Kidney (tissue), 13 donors: ENCODE measurements at regions not wholly inside any gene's neighbourhood (a gene's known extent, or its start where the extent isn't known, plus 50 kb on each side); places are given as distances from the start of the nearest gene placed in this dataset.
A peak's percentile ranks its signal among the peaks of the same experiment; 100 is the strongest.

Source experiments
- DNase-seq, 5 donors: peaks; one replicate each; pipeline ENCODE4 v3.0.0-alpha.2; 2013 to 2020
- FAIRE-seq: peaks from 2 replicates; lab custom pipeline; 2012; peaks lifted over from hg19 to GRCh38; lab: Jason Lieb, UNC
- H3K27ac ChIP-seq, 2 donors: one replicate each; pipeline ENCODE4 v1.7.0; 2013; ENCODE audit warnings: low read depth in 2 of 2, low read length in 2 of 2, inconsistent platforms in 1 of 2
- H3K27me3 ChIP-seq: one replicate; pipeline ENCODE4 v1.7.1; 2013; ENCODE audit warnings: low read length, inconsistent platforms; ENCODE audit not compliant: control insufficient read depth, insufficient read depth
- H3K36me3 ChIP-seq, 3 donors: one replicate each; pipeline versions ENCODE4 v1.7.0 to v1.7.1; 2013; ENCODE audit warnings: low read length in 3 of 3, control low read depth in 1 of 3, inconsistent platforms in 1 of 3; ENCODE audit not compliant: insufficient read depth in 3 of 3, control insufficient read depth in 2 of 3
- H3K4me1 ChIP-seq, 3 donors: one replicate each; pipeline versions ENCODE4 v1.7.0 to v1.7.1; 2013; ENCODE audit warnings: low read length in 3 of 3, inconsistent platforms in 1 of 3, low read depth in 1 of 3; ENCODE audit not compliant: control insufficient read depth in 2 of 3, insufficient read depth in 2 of 3
- H3K4me3 ChIP-seq, 3 donors: one replicate each; pipeline versions ENCODE4 v1.7.0 to v1.8.1; 2013; ENCODE audit warnings: low read length in 3 of 3, control low read depth in 1 of 3, inconsistent platforms in 1 of 3
- H3K9ac ChIP-seq, 3 donors: one replicate each; pipeline versions ENCODE4 v1.7.0 to v1.7.1; 2013; ENCODE audit warnings: low read length in 3 of 3, control low read depth in 1 of 3, inconsistent platforms in 1 of 3
- H3K9me3 ChIP-seq, 3 donors: one replicate each; pipeline versions ENCODE4 v1.7.0 to v1.7.1; 2013; ENCODE audit warnings: low read length in 3 of 3, control low read depth in 1 of 3, inconsistent platforms in 1 of 3; ENCODE audit not compliant: control insufficient read depth in 2 of 3, insufficient read depth in 1 of 3
- CTCF ChIP-seq: IDR thresholded peaks from 3 replicates; pipeline ENCODE4 v1.5.1; 2012; ENCODE audit warnings: mild to moderate bottlenecking, moderate library complexity, borderline replicate concordance; ENCODE audit not compliant: insufficient read depth; ENCODE audit errors: extremely low read depth
- intact Hi-C: fragments of 100-400 bp; cut with DNase I; formaldehyde crosslinking; loops from one replicate; pipeline ENCODE4 v1.11.1; 2022
- donor health status: control.
- donor health status: control.
- donor health status: control.
- donor health status: control.
- donor health status: control.
- donor health status: DM: yes; HTN: yes; CAD: no.
- donor health status: Normal renal cell carcinoma (clear cell type).

- DNase-seq: peak in 3 of 5 donors; percentile 50 to 70 (median 61)
- no peak overlapping the region for H3K9ac ChIP-seq
Measured at GRCh38 chr20:24048024-24048611, 59.5 kb upstream of the GGTLC1 start.

GRCh38 chr20:24046888-24047287 lies 58.3 kb upstream of the GGTLC1 start:
- no peak for TF ChIP-seq CTCF
- FAIRE-seq: no peak
- H3K9me3 ChIP-seq: no peaks in the 10 kb centered on the region
- no peaks in the 10 kb centered on the region for H3K4me1 ChIP-seq
- H3K27me3 ChIP-seq: no peaks in the 10 kb centered on the region
- no peak overlapping the region for H3K27ac ChIP-seq
- H3K4me3 ChIP-seq: no peak overlapping the region
- H3K36me3 ChIP-seq: no peaks in the 10 kb centered on the region
- intact Hi-C loops: no loop called here
- no peak for DNase-seq
- H3K9ac ChIP-seq: no peak overlapping the region

More at GRCh38 chr20:24048024-24048611, 59.5 kb upstream of the GGTLC1 start:
- FAIRE-seq: no peak
- Histone ChIP-seq H3K27ac (no peak overlapping the region), H3K4me1 (no peaks in the 10 kb centered on the region), H3K36me3 (no peaks in the 10 kb centered on the region), H3K9me3 (no peaks in the 10 kb centered on the region), H3K4me3 (no peak overlapping the region), H3K27me3 (no peaks in the 10 kb centered on the region)
- intact Hi-C loops: no loop called here
- no peak for TF ChIP-seq CTCF

- Histone ChIP-seq H3K9ac (no peak overlapping the region), H3K4me3 (no peak overlapping the region), H3K27me3 (no peaks in the 10 kb centered on the region), H3K4me1 (no peaks in the 10 kb centered on the region), H3K27ac (no peak overlapping the region), H3K9me3 (no peaks in the 10 kb centered on the region), H3K36me3 (no peaks in the 10 kb centered on the region)
- TF ChIP-seq CTCF: no peak
- intact Hi-C loops: no loop called here
- DNase-seq (no peak), FAIRE-seq (no peak)
Measured at GRCh38 chr20:24045621-24046318, 57.2 kb upstream of the GGTLC1 start.
